ENCODE measurements at regions not wholly inside any gene's neighbourhood (a gene's known extent, or its start where the extent isn't known, plus 50 kb on each side); places are given as distances from the start of the nearest gene placed in this dataset.

GRCh38 chr21:18705971-18706370, 302.4 kb upstream of the TMPRSS15 start:
- TF ChIP-seq, protein P1, sequence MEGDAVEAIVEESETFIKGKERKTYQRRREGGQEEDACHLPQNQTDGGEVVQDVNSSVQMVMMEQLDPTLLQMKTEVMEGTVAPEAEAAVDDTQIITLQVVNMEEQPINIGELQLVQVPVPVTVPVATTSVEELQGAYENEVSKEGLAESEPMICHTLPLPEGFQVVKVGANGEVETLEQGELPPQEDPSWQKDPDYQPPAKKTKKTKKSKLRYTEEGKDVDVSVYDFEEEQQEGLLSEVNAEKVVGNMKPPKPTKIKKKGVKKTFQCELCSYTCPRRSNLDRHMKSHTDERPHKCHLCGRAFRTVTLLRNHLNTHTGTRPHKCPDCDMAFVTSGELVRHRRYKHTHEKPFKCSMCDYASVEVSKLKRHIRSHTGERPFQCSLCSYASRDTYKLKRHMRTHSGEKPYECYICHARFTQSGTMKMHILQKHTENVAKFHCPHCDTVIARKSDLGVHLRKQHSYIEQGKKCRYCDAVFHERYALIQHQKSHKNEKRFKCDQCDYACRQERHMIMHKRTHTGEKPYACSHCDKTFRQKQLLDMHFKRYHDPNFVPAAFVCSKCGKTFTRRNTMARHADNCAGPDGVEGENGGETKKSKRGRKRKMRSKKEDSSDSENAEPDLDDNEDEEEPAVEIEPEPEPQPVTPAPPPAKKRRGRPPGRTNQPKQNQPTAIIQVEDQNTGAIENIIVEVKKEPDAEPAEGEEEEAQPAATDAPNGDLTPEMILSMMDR (IDR thresholded peaks at IDR 0.05; ENCODE audit: low read length), result no peak
- TF ChIP-seq EZH2phosphoT487 (IDR thresholded peaks at IDR 0.05; ENCODE audit: low read length), result no peak

Data from MM.1S (cell line).